WTC11 (cell line): ENCODE measurements at regions not wholly inside any gene's neighbourhood (a gene's known extent, or its start where the extent isn't known, plus 50 kb on each side); places are given as distances from the start of the nearest gene placed in this dataset.

Source experiments
- ATAC-seq: fragments of 200-7000 bp; cut with Tn5 transposase; 2 replicates; pipeline ENCODE4 v1.10.0; 2021; ENCODE audit warnings: mild to moderate bottlenecking, moderate library complexity
- CTCF ChIA-PET: fragments of 300-600 bp; sonication (Branson Sonifier 250); formaldehyde crosslinking; loops from one replicate; lab custom pipeline; 2021; ENCODE audit warnings: antibody characterized with exemption; lab: Charles Lee
- POLR2A ChIA-PET: fragments of 350-600 bp; sonication (Branson Sonifier 250); formaldehyde crosslinking; loops from one replicate; lab custom pipeline; 2021; ENCODE audit warnings: antibody characterized with exemption; lab: Charles Lee
- DNase-seq: peaks from one replicate; pipeline ENCODE4 v3.0.0; 2021; ENCODE audit warnings: low spot score
- H3K27ac Mint-ChIP-seq: 2 replicates; pipeline ENCODE4 v1.8.0; 2021; ENCODE audit warnings: mixed read lengths
- H3K27me3 Mint-ChIP-seq: 2 replicates; pipeline ENCODE4 v1.8.0; 2021; ENCODE audit warnings: low read depth, mild to moderate bottlenecking, moderate library complexity, mixed read lengths
- H3K36me3 Mint-ChIP-seq: 2 replicates; pipeline ENCODE4 v1.8.0; 2021; ENCODE audit warnings: mixed read lengths
- H3K4me1 Mint-ChIP-seq: 2 replicates; pipeline ENCODE4 v1.8.0; 2022; ENCODE audit warnings: mixed read lengths
- H3K4me3 Mint-ChIP-seq: 2 replicates; pipeline ENCODE4 v1.8.0; 2021; ENCODE audit warnings: mild to moderate bottlenecking, moderate library complexity, mixed read lengths
- H3K9me3 Mint-ChIP-seq: 2 replicates; pipeline ENCODE4 v1.8.0; 2021; ENCODE audit warnings: mixed read lengths
- CREB1 ChIP-seq: sonication (generic); formaldehyde crosslinking; IDR thresholded peaks from 2 replicates; pipeline ENCODE4 v1.8.0; 2023; ENCODE audit warnings: mild to moderate bottlenecking, missing genetic modification reagents
- CREM ChIP-seq: sonication (generic); formaldehyde crosslinking; IDR thresholded peaks from 2 replicates; pipeline ENCODE4 v1.8.1; 2022; ENCODE audit warnings: mild to moderate bottlenecking, missing genetic modification reagents, moderate library complexity
- FOXP1 ChIP-seq: sonication (generic); formaldehyde crosslinking; IDR thresholded peaks from 2 replicates; pipeline ENCODE4 v1.8.0; 2022; ENCODE audit warnings: missing genetic modification reagents, mild to moderate bottlenecking, moderate library complexity, borderline replicate concordance
- IRF2 ChIP-seq: sonication (generic); formaldehyde crosslinking; IDR thresholded peaks from 2 replicates; pipeline ENCODE4 v1.8.0; 2022; ENCODE audit warnings: low read depth, missing genetic modification reagents, borderline replicate concordance
- JUN ChIP-seq: sonication (generic); formaldehyde crosslinking; IDR thresholded peaks from 2 replicates; pipeline ENCODE4 v1.8.0; 2023; ENCODE audit warnings: mild to moderate bottlenecking, missing genetic modification reagents
- MXD4 ChIP-seq: fragments of 250-450 bp; sonication (Bioruptor Pico); IDR thresholded peaks from 2 replicates; pipeline ENCODE4 v1.8.0; 2021; ENCODE audit warnings: mild to moderate bottlenecking, moderate library complexity, borderline replicate concordance
- NFE2L1 ChIP-seq: sonication (generic); formaldehyde crosslinking; IDR thresholded peaks from 2 replicates; pipeline ENCODE4 v1.8.1; 2023; ENCODE audit warnings: missing genetic modification reagents
- NFYB ChIP-seq: sonication (generic); formaldehyde crosslinking; conservative IDR thresholded peaks from 2 replicates; pipeline ENCODE4 v1.8.0; 2022; ENCODE audit warnings: low read depth, missing genetic modification reagents
- OVOL2 ChIP-seq: fragments of 250-450 bp; sonication (Bioruptor Pico); IDR thresholded peaks from 2 replicates; pipeline ENCODE4 v1.9.0; 2021; ENCODE audit warnings: mild to moderate bottlenecking, borderline replicate concordance
- TCF7 ChIP-seq: sonication (generic); formaldehyde crosslinking; IDR thresholded peaks from 2 replicates; pipeline ENCODE4 v1.8.0; 2022; ENCODE audit warnings: mild to moderate bottlenecking, low read depth, missing genetic modification reagents, moderate library complexity
- ZNF121 ChIP-seq: sonication (generic); formaldehyde crosslinking; IDR thresholded peaks from 2 replicates; pipeline ENCODE4 v1.8.0; 2023; ENCODE audit warnings: missing genetic modification reagents
- ZNF219 ChIP-seq: sonication (generic); formaldehyde crosslinking; IDR thresholded peaks from 2 replicates; pipeline ENCODE4 v1.8.0; 2023; ENCODE audit warnings: missing genetic modification reagents, mild to moderate bottlenecking, borderline replicate concordance
- ZNF317 ChIP-seq: sonication (generic); formaldehyde crosslinking; IDR thresholded peaks from 2 replicates; pipeline ENCODE4 v1.8.1; 2023; ENCODE audit warnings: low read depth, mild to moderate bottlenecking, moderate library complexity, missing genetic modification reagents, borderline replicate concordance
- ZNF423 ChIP-seq: fragments of 250-450 bp; sonication (Bioruptor Pico); IDR thresholded peaks from 2 replicates; pipeline ENCODE4 v2.1.2; 2022; ENCODE audit warnings: mild to moderate bottlenecking, moderate library complexity
- TF ChIP-seq, protein P1 (sequence below): sonication (generic); formaldehyde crosslinking; IDR thresholded peaks from 2 replicates; pipeline ENCODE4 v1.8.0; 2022; ENCODE audit warnings: mild to moderate bottlenecking, missing genetic modification reagents
- TF ChIP-seq, protein P2 (sequence below): sonication (generic); formaldehyde crosslinking; IDR thresholded peaks from 2 replicates; pipeline ENCODE4 v1.8.1; 2023; ENCODE audit warnings: mild to moderate bottlenecking, missing genetic modification reagents, borderline replicate concordance
- TF ChIP-seq, protein P3 (sequence below): sonication (generic); formaldehyde crosslinking; IDR thresholded peaks from 2 replicates; pipeline ENCODE4 v1.8.1; 2022; ENCODE audit warnings: low read depth, missing genetic modification reagents, borderline replicate concordance
- TF ChIP-seq, protein P4 (sequence below): sonication (generic); formaldehyde crosslinking; IDR thresholded peaks from 2 replicates; pipeline ENCODE4 v1.8.0; 2023; ENCODE audit warnings: mild to moderate bottlenecking, missing genetic modification reagents

DNA sequence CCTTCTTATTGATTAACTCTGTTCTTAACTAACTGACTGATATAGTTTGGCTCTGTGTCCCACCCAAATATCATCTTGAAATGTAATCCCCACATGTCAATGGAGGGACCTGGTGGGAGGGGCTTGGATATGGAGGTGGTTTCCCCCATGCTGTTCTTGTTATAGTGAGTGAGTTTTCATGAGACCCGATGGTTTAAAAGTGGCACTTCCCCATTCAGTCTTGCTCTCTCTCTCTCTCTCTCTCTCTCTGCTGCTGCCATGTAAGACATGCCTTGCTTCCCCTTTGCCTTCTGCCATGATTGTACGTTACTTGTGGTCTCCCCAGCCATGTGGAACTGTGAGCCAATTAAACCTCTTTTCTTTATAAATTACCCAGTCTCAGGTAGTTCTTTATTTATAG lies 81.8 kb upstream of the SPACA1 start:
- ChIA-PET POLR2A (no interaction called here), CTCF (no interaction called here)
- Mint-ChIP-seq H3K36me3 (no peaks in the 10 kb centered on the region), H3K9me3 (peaks cover 4% of the 10 kb centered on the region; the same call in 1 of the 2 replicates), H3K27ac (no peak overlapping the region), H3K4me3 (no peak overlapping the region), H3K4me1 (no peaks in the 10 kb centered on the region), H3K27me3 (no peaks in the 10 kb centered on the region)
- ATAC-seq: no peak
- no peak for DNase-seq
- no peak for TF ChIP-seq OVOL2 (CRISPR knock-in tag)
- no peak for TF ChIP-seq ZNF423 (CRISPR knock-in tag)
- TF ChIP-seq, protein P1, sequence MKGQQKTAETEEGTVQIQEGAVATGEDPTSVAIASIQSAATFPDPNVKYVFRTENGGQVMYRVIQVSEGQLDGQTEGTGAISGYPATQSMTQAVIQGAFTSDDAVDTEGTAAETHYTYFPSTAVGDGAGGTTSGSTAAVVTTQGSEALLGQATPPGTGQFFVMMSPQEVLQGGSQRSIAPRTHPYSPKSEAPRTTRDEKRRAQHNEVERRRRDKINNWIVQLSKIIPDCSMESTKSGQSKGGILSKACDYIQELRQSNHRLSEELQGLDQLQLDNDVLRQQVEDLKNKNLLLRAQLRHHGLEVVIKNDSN (CRISPR knock-in tag): no peak
- no peak for TF ChIP-seq FOXP1 (CRISPR knock-in tag)
- no peak for TF ChIP-seq MXD4
- no peak for TF ChIP-seq NFE2L1
- TF ChIP-seq, protein P2, sequence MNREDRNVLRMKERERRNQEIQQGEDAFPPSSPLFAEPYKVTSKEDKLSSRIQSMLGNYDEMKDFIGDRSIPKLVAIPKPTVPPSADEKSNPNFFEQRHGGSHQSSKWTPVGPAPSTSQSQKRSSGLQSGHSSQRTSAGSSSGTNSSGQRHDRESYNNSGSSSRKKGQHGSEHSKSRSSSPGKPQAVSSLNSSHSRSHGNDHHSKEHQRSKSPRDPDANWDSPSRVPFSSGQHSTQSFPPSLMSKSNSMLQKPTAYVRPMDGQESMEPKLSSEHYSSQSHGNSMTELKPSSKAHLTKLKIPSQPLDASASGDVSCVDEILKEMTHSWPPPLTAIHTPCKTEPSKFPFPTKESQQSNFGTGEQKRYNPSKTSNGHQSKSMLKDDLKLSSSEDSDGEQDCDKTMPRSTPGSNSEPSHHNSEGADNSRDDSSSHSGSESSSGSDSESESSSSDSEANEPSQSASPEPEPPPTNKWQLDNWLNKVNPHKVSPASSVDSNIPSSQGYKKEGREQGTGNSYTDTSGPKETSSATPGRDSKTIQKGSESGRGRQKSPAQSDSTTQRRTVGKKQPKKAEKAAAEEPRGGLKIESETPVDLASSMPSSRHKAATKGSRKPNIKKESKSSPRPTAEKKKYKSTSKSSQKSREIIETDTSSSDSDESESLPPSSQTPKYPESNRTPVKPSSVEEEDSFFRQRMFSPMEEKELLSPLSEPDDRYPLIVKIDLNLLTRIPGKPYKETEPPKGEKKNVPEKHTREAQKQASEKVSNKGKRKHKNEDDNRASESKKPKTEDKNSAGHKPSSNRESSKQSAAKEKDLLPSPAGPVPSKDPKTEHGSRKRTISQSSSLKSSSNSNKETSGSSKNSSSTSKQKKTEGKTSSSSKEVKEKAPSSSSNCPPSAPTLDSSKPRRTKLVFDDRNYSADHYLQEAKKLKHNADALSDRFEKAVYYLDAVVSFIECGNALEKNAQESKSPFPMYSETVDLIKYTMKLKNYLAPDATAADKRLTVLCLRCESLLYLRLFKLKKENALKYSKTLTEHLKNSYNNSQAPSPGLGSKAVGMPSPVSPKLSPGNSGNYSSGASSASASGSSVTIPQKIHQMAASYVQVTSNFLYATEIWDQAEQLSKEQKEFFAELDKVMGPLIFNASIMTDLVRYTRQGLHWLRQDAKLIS: no peak
- no peak for TF ChIP-seq CREB1 (CRISPR knock-in tag)

DNA sequence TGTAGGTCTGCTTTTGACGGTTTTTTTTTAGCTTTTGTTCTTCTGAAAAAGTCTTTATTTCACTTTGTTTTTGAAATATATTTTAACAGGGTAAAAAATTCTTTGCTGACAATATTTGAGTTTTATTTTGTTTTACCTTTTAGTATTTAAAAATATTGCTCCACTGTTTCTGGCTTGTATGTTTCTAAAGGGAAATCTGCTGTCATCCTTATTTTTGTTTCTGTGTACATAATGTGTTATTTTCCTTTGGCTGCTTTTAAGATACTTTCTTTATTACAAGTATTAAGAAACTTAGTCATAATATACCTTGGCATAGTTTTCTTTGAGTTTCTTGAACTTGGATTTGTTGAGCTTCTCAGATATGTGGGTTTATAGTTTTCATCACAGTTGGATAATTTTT lies 88.6 kb upstream of the SPACA1 start:
- TF ChIP-seq OVOL2 (CRISPR knock-in tag) (no peak), CREM (CRISPR knock-in tag) (no peak), ZNF317 (CRISPR knock-in tag) (peak; percentile 61; the same call in 1 of the 2 replicates), ZNF121 (CRISPR knock-in tag) (no peak), IRF2 (CRISPR knock-in tag) (no peak)
- TF ChIP-seq, protein P3, sequence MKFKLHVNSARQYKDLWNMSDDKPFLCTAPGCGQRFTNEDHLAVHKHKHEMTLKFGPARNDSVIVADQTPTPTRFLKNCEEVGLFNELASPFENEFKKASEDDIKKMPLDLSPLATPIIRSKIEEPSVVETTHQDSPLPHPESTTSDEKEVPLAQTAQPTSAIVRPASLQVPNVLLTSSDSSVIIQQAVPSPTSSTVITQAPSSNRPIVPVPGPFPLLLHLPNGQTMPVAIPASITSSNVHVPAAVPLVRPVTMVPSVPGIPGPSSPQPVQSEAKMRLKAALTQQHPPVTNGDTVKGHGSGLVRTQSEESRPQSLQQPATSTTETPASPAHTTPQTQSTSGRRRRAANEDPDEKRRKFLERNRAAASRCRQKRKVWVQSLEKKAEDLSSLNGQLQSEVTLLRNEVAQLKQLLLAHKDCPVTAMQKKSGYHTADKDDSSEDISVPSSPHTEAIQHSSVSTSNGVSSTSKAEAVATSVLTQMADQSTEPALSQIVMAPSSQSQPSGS (CRISPR knock-in tag): no peak
- Mint-ChIP-seq H3K36me3 (no peaks in the 10 kb centered on the region), H3K4me3 (no peak overlapping the region), H3K27ac (no peak overlapping the region), H3K9me3 (peaks cover 4% of the 10 kb centered on the region; the same call in 1 of the 2 replicates), H3K27me3 (no peaks in the 10 kb centered on the region), H3K4me1 (no peaks in the 10 kb centered on the region)
- CTCF ChIA-PET: no interaction called here
- POLR2A ChIA-PET: no interaction called here
- DNase-seq (no peak), ATAC-seq (no peak)

DNA sequence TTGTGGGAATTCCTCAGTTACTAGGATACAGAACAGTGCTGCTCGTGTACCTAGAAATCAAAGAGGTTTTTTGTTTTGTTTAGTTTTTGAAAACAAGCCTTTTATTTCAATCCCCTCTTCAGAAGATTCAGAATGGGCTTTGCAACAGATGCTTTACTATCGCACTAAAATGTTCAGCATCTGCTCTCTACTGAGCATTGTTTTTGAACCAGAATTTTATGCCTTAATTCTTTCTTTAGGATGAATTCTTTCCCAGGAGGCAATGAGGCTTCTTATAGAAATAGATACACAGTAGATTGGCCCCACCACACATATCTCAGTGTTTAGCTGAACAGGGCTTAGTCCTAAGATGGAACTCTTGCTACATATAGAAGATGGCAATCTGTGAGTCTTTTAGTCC lies 95.9 kb upstream of the SPACA1 start:
- Mint-ChIP-seq H3K36me3 (no peaks in the 10 kb centered on the region), H3K27ac (no peak overlapping the region), H3K27me3 (no peaks in the 10 kb centered on the region), H3K9me3 (peaks cover 3% of the 10 kb centered on the region; the same call in 1 of the 2 replicates), H3K4me1 (peaks cover 3% of the 10 kb centered on the region; the same call in 1 of the 2 replicates), H3K4me3 (no peak overlapping the region)
- ChIA-PET POLR2A (no interaction called here), CTCF (interaction anchor here (1.0 kb wide), 1 partner anchor 541 kb away, joined by 3 read pairs; no protein-coding TSS in a partner anchor)
- no peak for DNase-seq
- no peak for ATAC-seq
- TF ChIP-seq ZNF121 (CRISPR knock-in tag) (no peak), TCF7 (CRISPR knock-in tag) (no peak), MXD4 (no peak), JUN (CRISPR knock-in tag) (no peak), NFYB (CRISPR knock-in tag) (no peak), ZNF219 (CRISPR knock-in tag) (no peak)
- TF ChIP-seq, protein P3 (CRISPR knock-in tag): no peak
- TF ChIP-seq, protein P4, sequence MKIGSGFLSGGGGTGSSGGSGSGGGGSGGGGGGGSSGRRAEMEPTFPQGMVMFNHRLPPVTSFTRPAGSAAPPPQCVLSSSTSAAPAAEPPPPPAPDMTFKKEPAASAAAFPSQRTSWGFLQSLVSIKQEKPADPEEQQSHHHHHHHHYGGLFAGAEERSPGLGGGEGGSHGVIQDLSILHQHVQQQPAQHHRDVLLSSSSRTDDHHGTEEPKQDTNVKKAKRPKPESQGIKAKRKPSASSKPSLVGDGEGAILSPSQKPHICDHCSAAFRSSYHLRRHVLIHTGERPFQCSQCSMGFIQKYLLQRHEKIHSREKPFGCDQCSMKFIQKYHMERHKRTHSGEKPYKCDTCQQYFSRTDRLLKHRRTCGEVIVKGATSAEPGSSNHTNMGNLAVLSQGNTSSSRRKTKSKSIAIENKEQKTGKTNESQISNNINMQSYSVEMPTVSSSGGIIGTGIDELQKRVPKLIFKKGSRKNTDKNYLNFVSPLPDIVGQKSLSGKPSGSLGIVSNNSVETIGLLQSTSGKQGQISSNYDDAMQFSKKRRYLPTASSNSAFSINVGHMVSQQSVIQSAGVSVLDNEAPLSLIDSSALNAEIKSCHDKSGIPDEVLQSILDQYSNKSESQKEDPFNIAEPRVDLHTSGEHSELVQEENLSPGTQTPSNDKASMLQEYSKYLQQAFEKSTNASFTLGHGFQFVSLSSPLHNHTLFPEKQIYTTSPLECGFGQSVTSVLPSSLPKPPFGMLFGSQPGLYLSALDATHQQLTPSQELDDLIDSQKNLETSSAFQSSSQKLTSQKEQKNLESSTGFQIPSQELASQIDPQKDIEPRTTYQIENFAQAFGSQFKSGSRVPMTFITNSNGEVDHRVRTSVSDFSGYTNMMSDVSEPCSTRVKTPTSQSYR (CRISPR knock-in tag): no peak
